Nephron (organoid): ENCODE measurements at regions not wholly inside any gene's neighbourhood (a gene's known extent, or its start where the extent isn't known, plus 50 kb on each side); places are given as distances from the start of the nearest gene placed in this dataset.
A peak's percentile ranks its signal among the peaks of the same experiment; 100 is the strongest.
"Not testable (repeated sequence)": the region's sequence is repeated elsewhere in the genome, so short reads cannot be mapped to it uniquely, and the experiment has no call there.

Experiments
- H3K27ac Mint-ChIP-seq, 3 experiments: 2 replicates each; pipeline ENCODE4 v1.8.0; 2020; ENCODE audit warnings: mixed read lengths in 3 of 3, mild to moderate bottlenecking in 2 of 3, moderate library complexity in 1 of 3
- H3K27me3 Mint-ChIP-seq: 2 replicates; pipeline ENCODE4 v1.8.0; 2021; ENCODE audit warnings: low read depth, mild to moderate bottlenecking, moderate library complexity, mixed read lengths
- H3K36me3 Mint-ChIP-seq: 2 replicates; pipeline ENCODE4 v1.8.0; 2020; ENCODE audit warnings: low read depth, mixed read lengths
- H3K4me1 Mint-ChIP-seq: 2 replicates; pipeline ENCODE4 v1.8.0; 2020; ENCODE audit warnings: mixed read lengths
- H3K4me3 Mint-ChIP-seq, 3 experiments: 2 replicates each; pipeline ENCODE4 v1.8.0; 2020; ENCODE audit warnings: mild to moderate bottlenecking in 3 of 3, mixed read lengths in 3 of 3, moderate library complexity in 2 of 3
- H3K9me3 Mint-ChIP-seq: 2 replicates; pipeline ENCODE4 v1.8.0; 2020; ENCODE audit warnings: mixed read lengths
- TF ChIP-seq, protein P1 (sequence below), 3 experiments: fragments of 200-600 bp; sonication (generic); IDR thresholded peaks; one replicate each; pipeline ENCODE4 v1.5.0; 2021; ENCODE audit warnings: antibody characterized with exemption in 3 of 3; ENCODE audit not compliant: unreplicated experiment in 3 of 3

- peaks cover 15% of the 10 kb centered on the region for H3K27me3 Mint-ChIP-seq
- not testable (repeated sequence) for H3K27ac Mint-ChIP-seq, H3K4me3 Mint-ChIP-seq, H3K4me1 Mint-ChIP-seq, H3K36me3 Mint-ChIP-seq, H3K9me3 Mint-ChIP-seq
Observed at GRCh38 chr6:4725136-4725760, 51.0 kb upstream of the CDYL start.

DNA sequence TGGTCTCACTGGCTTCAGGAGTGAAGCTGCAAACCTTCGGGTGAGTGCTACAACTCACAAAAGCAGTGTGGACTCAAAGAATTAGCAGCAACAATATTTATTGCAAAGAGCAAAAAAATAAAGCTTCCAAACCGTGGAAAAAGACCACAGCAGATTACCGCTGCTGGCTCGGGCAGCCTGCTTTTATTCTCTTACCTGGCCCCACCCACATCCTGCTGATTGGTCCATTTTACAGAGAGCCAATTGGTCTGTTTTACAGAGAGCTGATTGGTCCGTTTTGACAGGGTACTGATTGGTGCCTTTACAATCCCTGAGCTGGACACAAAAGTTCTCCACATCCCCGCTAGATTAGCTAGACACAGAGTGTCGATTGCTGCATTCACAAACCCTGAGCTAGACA is 51.5 kb upstream of the CDYL start:
- H3K36me3 Mint-ChIP-seq, H3K4me3 Mint-ChIP-seq, H3K27ac Mint-ChIP-seq, H3K9me3 Mint-ChIP-seq, H3K4me1 Mint-ChIP-seq: not testable (repeated sequence)
- H3K27me3 Mint-ChIP-seq, result peaks cover 15% of the 10 kb centered on the region

GRCh38 chr6:4723383-4723782 is 52.8 kb upstream of the CDYL start:
- TF ChIP-seq, protein P1, sequence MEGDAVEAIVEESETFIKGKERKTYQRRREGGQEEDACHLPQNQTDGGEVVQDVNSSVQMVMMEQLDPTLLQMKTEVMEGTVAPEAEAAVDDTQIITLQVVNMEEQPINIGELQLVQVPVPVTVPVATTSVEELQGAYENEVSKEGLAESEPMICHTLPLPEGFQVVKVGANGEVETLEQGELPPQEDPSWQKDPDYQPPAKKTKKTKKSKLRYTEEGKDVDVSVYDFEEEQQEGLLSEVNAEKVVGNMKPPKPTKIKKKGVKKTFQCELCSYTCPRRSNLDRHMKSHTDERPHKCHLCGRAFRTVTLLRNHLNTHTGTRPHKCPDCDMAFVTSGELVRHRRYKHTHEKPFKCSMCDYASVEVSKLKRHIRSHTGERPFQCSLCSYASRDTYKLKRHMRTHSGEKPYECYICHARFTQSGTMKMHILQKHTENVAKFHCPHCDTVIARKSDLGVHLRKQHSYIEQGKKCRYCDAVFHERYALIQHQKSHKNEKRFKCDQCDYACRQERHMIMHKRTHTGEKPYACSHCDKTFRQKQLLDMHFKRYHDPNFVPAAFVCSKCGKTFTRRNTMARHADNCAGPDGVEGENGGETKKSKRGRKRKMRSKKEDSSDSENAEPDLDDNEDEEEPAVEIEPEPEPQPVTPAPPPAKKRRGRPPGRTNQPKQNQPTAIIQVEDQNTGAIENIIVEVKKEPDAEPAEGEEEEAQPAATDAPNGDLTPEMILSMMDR (IDR thresholded peaks at IDR 0.05; ENCODE audit: unreplicated experiment in 3 of 3), result no peak
- H3K36me3 Mint-ChIP-seq, result no peaks in the 10 kb centered on the region
- H3K4me3 Mint-ChIP-seq, result no peak overlapping the region
- peak overlapping the region in 1 of 3 experiments; percentile 22 for H3K27ac Mint-ChIP-seq
- H3K9me3 Mint-ChIP-seq, result no peaks in the 10 kb centered on the region
- peaks cover 7% of the 10 kb centered on the region for H3K27me3 Mint-ChIP-seq
- no peaks in the 10 kb centered on the region for H3K4me1 Mint-ChIP-seq

DNA sequence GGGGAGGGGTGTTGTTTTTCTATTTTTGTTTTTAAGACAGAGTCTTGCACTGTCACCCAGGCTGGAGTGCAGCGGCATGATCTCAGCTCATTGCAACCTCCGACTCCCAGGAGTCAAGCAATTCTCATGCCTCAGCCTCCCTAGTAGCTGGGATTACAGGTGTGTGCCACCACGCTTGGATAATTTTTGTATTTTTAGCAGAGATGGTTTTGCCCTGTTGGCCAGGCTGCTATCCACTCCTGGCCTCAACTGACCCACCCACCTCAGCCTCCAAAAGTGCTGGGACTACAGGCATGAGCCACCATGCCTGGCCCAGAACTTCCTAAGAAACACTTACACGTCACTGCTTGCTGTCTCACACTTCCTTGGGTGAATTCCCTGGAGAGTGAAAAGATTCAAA is 54.8 kb upstream of the CDYL start:
- H3K4me1 Mint-ChIP-seq, H3K9me3 Mint-ChIP-seq, H3K4me3 Mint-ChIP-seq, H3K27ac Mint-ChIP-seq, H3K36me3 Mint-ChIP-seq, H3K27me3 Mint-ChIP-seq: not testable (repeated sequence)

DNA sequence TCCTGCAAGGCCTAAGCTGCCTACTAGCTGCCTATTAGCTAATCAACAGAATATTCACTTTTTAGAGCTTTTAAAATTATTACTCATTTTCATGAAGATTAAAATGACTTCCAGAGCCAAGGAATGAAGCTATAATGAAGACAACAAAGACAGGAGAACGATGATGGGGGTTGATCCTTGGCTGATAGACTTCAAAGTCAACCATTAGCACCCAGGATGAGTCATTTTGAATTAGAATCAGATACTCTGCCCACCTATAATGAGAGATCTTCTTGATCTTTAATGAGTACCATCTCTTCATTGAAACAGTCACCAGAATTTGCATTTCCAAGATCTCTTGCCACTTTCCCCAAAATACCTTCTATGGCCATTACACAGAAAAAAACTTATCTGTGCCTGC is 56.7 kb upstream of the CDYL start:
- Mint-ChIP-seq H3K27me3 (peaks cover 2% of the 10 kb centered on the region), H3K9me3 (no peaks in the 10 kb centered on the region), H3K4me3 (no peak overlapping the region), H3K36me3 (no peaks in the 10 kb centered on the region), H3K27ac (no peak overlapping the region), H3K4me1 (no peaks in the 10 kb centered on the region)
- TF ChIP-seq, protein P1 (IDR thresholded peaks at IDR 0.05; ENCODE audit: unreplicated experiment in 3 of 3), result no peak

GRCh38 chr6:4717856-4718255 is 58.3 kb upstream of the CDYL start:
- no peak overlapping the region for H3K4me3 Mint-ChIP-seq
- TF ChIP-seq, protein P1 (IDR thresholded peaks at IDR 0.05; ENCODE audit: unreplicated experiment in 3 of 3), result no peak
- no peaks in the 10 kb centered on the region for H3K4me1 Mint-ChIP-seq
- no peak overlapping the region for H3K27ac Mint-ChIP-seq
- H3K27me3 Mint-ChIP-seq, result no peaks in the 10 kb centered on the region
- H3K36me3 Mint-ChIP-seq, result no peaks in the 10 kb centered on the region
- H3K9me3 Mint-ChIP-seq, result no peaks in the 10 kb centered on the region

DNA sequence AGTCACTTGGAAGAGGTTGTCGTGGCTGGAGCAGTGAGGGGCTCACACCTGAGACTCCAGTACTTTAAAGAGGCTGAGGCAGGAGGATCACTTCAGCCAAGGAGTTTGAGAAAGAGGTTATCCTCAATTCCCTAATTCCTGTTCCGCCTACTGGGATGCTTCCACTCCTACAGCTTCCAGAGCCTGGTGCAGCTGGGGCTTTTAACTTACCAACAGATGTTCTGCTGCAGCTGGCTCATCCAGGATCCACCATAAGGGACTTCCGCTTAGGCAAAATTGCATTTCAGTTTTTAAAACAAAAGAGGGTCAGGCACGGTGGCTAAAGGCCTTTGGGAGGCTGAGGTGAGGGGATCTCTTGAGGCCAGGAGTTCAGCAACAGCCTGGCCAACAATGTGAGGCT is 59.1 kb upstream of the CDYL start:
- H3K27me3 Mint-ChIP-seq, result no peaks in the 10 kb centered on the region
- no peaks in the 10 kb centered on the region for H3K4me1 Mint-ChIP-seq
- no peak overlapping the region for H3K4me3 Mint-ChIP-seq
- no peaks in the 10 kb centered on the region for H3K9me3 Mint-ChIP-seq
- H3K27ac Mint-ChIP-seq, result no peak overlapping the region
- TF ChIP-seq, protein P1 (IDR thresholded peaks at IDR 0.05; ENCODE audit: unreplicated experiment in 3 of 3), result no peak
- H3K36me3 Mint-ChIP-seq, result no peaks in the 10 kb centered on the region
